ENCODE measurements at regions not wholly inside any gene's neighbourhood (a gene's known extent, or its start where the extent isn't known, plus 50 kb on each side); places are given as distances from the start of the nearest gene placed in this dataset.
"Not testable (repeated sequence)": the region's sequence is repeated elsewhere in the genome, so short reads cannot be mapped to it uniquely, and the experiment has no call there.

GRCh38 chr2:83233326-83233725, 1225.8 kb downstream of the SUCLG1 start:
- DNase-seq = no peak

GRCh38 chr2:83229443-83229842, 1229.6 kb downstream of the SUCLG1 start:
- no peak for DNase-seq

GRCh38 chr2:83224591-83225200, 1234.4 kb downstream of the SUCLG1 start:
- DNase-seq = no peak

- no peak for DNase-seq
Observed at GRCh38 chr2:83221258-83221657, 1237.8 kb downstream of the SUCLG1 start.

GRCh38 chr2:83217854-83218253, 1241.2 kb downstream of the SUCLG1 start:
- DNase-seq = no peak

- DNase-seq = peak; percentile 12
Observed at GRCh38 chr2:83196225-83196624, 1262.9 kb downstream of the SUCLG1 start.

GRCh38 chr2:83191316-83191715, 1267.8 kb downstream of the SUCLG1 start:
- DNase-seq = no peak

- no peak for DNase-seq
Observed at GRCh38 chr2:83186105-83186760, 1272.8 kb downstream of the SUCLG1 start.

- not testable (repeated sequence) for DNase-seq
Observed at GRCh38 chr2:83180862-83181530, 1278.1 kb downstream of the SUCLG1 start.

- no peak for DNase-seq
Observed at GRCh38 chr2:83176539-83176938, 1282.5 kb downstream of the SUCLG1 start.

- DNase-seq = peak; percentile 16
Observed at GRCh38 chr2:83172841-83173240, 1286.2 kb downstream of the SUCLG1 start.

- no peak for DNase-seq
Observed at GRCh38 chr2:83168377-83168776, 1290.7 kb downstream of the SUCLG1 start.

- DNase-seq = no peak
Observed at GRCh38 chr2:83162421-83162820, 1296.7 kb downstream of the SUCLG1 start.

GRCh38 chr2:83160571-83160970, 1298.5 kb downstream of the SUCLG1 start:
- no peak for DNase-seq

- no peak for DNase-seq
Observed at GRCh38 chr2:83155826-83156225, 1303.3 kb downstream of the SUCLG1 start.

GRCh38 chr2:83143946-83144345, 1315.1 kb downstream of the SUCLG1 start:
- DNase-seq = no peak

GRCh38 chr2:83142934-83143333, 1316.1 kb downstream of the SUCLG1 start:
- no peak for DNase-seq

- DNase-seq = no peak
Observed at GRCh38 chr2:83115606-83116005, 1343.5 kb downstream of the SUCLG1 start.

- DNase-seq = no peak
Observed at GRCh38 chr2:83115155-83115554, 1343.9 kb downstream of the SUCLG1 start.

- DNase-seq = no peak
Observed at GRCh38 chr2:83113953-83114352, 1345.1 kb downstream of the SUCLG1 start.

GRCh38 chr2:83112858-83113257, 1346.2 kb downstream of the SUCLG1 start:
- DNase-seq = no peak

- no peak for DNase-seq
Observed at GRCh38 chr2:83109284-83109683, 1349.8 kb downstream of the SUCLG1 start.

GRCh38 chr2:83106853-83107252, 1352.2 kb downstream of the SUCLG1 start:
- DNase-seq = no peak

GRCh38 chr2:83104202-83104601, 1354.9 kb downstream of the SUCLG1 start:
- DNase-seq = no peak

Measured in hindlimb muscle (tissue), 1 donor.